ENCODE measurements at regions not wholly inside any gene's neighbourhood (a gene's known extent, or its start where the extent isn't known, plus 50 kb on each side); places are given as distances from the start of the nearest gene placed in this dataset.

- TF ChIP-seq EZH2phosphoT487 (IDR thresholded peaks at IDR 0.05; ENCODE audit: borderline replicate concordance, low read depth, low read length) (no peak), CTCF (conservative IDR thresholded peaks at IDR 0.05; ENCODE audit: low read length) (no peak)
Observed at GRCh38 chr6:147017153-147017552, 187.1 kb upstream of the STXBP5 start.
